Medulla oblongata (tissue), 1 donor: ENCODE measurements at regions not wholly inside any gene's neighbourhood (a gene's known extent, or its start where the extent isn't known, plus 50 kb on each side); places are given as distances from the start of the nearest gene placed in this dataset.
"Not testable (repeated sequence)": the region's sequence is repeated elsewhere in the genome, so short reads cannot be mapped to it uniquely, and the experiment has no call there.

Source experiments
- DNase-seq: peaks from one replicate; pipeline ENCODE4 v3.0.0-alpha.2; 2015; ENCODE audit errors: extremely low spot score

GRCh38 chr1:182166321-182166720 is 104.8 kb upstream of the ZNF648 start:
- DNase-seq = no peak

GRCh38 chr1:182164273-182164672 is 102.8 kb upstream of the ZNF648 start:
- DNase-seq = peak; percentile 81

GRCh38 chr1:182163821-182164223 is 102.3 kb upstream of the ZNF648 start:
- peak; percentile 70 for DNase-seq

- no peak for DNase-seq
Measured at GRCh38 chr1:182159443-182159842, 97.9 kb upstream of the ZNF648 start.

GRCh38 chr1:182157187-182157586 is 95.7 kb upstream of the ZNF648 start:
- DNase-seq = no peak

- DNase-seq = not testable (repeated sequence)
Measured at GRCh38 chr1:182154425-182154824, 92.9 kb upstream of the ZNF648 start.

GRCh38 chr1:182149411-182149965 is 88.0 kb upstream of the ZNF648 start:
- peak; percentile 89 for DNase-seq

- DNase-seq = no peak
Measured at GRCh38 chr1:182147951-182148350, 86.4 kb upstream of the ZNF648 start.

GRCh38 chr1:182147136-182147820 is 85.8 kb upstream of the ZNF648 start:
- peak; percentile 59 for DNase-seq

GRCh38 chr1:182146286-182146685 is 84.8 kb upstream of the ZNF648 start:
- DNase-seq = no peak

- no peak for DNase-seq
Measured at GRCh38 chr1:182145441-182145840, 83.9 kb upstream of the ZNF648 start.

GRCh38 chr1:182144646-182145030 is 83.1 kb upstream of the ZNF648 start:
- DNase-seq = no peak

- peak; percentile 91 for DNase-seq
Measured at GRCh38 chr1:182143825-182144645, 82.5 kb upstream of the ZNF648 start.

- peak; percentile 97 for DNase-seq
Measured at GRCh38 chr1:182143154-182143657, 81.7 kb upstream of the ZNF648 start.

GRCh38 chr1:182142621-182143020 is 81.1 kb upstream of the ZNF648 start:
- no peak for DNase-seq

GRCh38 chr1:182141040-182141439 is 79.5 kb upstream of the ZNF648 start:
- DNase-seq = no peak

GRCh38 chr1:182139496-182139895 is 78.0 kb upstream of the ZNF648 start:
- no peak for DNase-seq

GRCh38 chr1:182137546-182137945 is 76.0 kb upstream of the ZNF648 start:
- no peak for DNase-seq

- no peak for DNase-seq
Measured at GRCh38 chr1:182135946-182136345, 74.4 kb upstream of the ZNF648 start.

GRCh38 chr1:182134257-182134656 is 72.7 kb upstream of the ZNF648 start:
- DNase-seq = no peak

GRCh38 chr1:182133181-182133580 is 71.7 kb upstream of the ZNF648 start:
- DNase-seq = no peak

- no peak for DNase-seq
Measured at GRCh38 chr1:182129398-182129797, 67.9 kb upstream of the ZNF648 start.

- no peak for DNase-seq
Measured at GRCh38 chr1:182128502-182128901, 67.0 kb upstream of the ZNF648 start.
